H1 (cell line): ENCODE measurements at regions not wholly inside any gene's neighbourhood (a gene's known extent, or its start where the extent isn't known, plus 50 kb on each side); places are given as distances from the start of the nearest gene placed in this dataset.

ENCODE experiments used
- CTCF ChIA-PET: fragments of 300-600 bp; sonication (Branson Sonifier 250); formaldehyde crosslinking; loops from one replicate; lab custom pipeline; 2021; ENCODE audit not compliant: partially characterized antibody; lab: Charles Lee
- POLR2A ChIA-PET: fragments of 300-600 bp; sonication (Branson Sonifier 250); formaldehyde crosslinking; loops from one replicate; lab custom pipeline; 2021; ENCODE audit warnings: inconsistent platforms; ENCODE audit not compliant: partially characterized antibody; lab: Charles Lee
- DNase-seq, 2 experiments: peaks; one replicate each; pipeline versions ENCODE4 v3.0.0 to v3.0.0-alpha.2; 2010 to 2022; ENCODE audit warnings: low spot score in 2 of 2, low read depth in 1 of 2, mixed read lengths in 1 of 2
- FAIRE-seq: peaks from 2 replicates; lab custom pipeline; 2011; peaks lifted over from hg19 to GRCh38; lab: Jason Lieb, UNC
- H2AFZ ChIP-seq: 2 replicates; pipeline ENCODE4 v1.8.1; 2012; ENCODE audit warnings: low read length, inconsistent platforms
- H2AK5ac ChIP-seq: 2 replicates; pipeline ENCODE4 v1.6.1; 2013; ENCODE audit warnings: low read depth, low read length
- H2BK120ac ChIP-seq: replicated peaks from 2 replicates; pipeline ENCODE3; 2013; ENCODE audit warnings: low read depth, low read length, inconsistent platforms
- H2BK12ac ChIP-seq: 2 replicates; pipeline ENCODE4 v1.6.1; 2013; ENCODE audit warnings: low read depth, low read length
- H2BK15ac ChIP-seq: 2 replicates; pipeline ENCODE4 v1.6.1; 2013; ENCODE audit warnings: low read length
- H2BK20ac ChIP-seq: 2 replicates; pipeline ENCODE4 v1.6.1; 2013; ENCODE audit warnings: low read length
- H2BK5ac ChIP-seq: 2 replicates; pipeline ENCODE4 v1.6.1; 2013; ENCODE audit warnings: low read depth, low read length
- H3K14ac ChIP-seq: 2 replicates; pipeline ENCODE4 v1.6.1; 2013; ENCODE audit warnings: inconsistent platforms; ENCODE audit not compliant: insufficient read length
- H3K18ac ChIP-seq: 2 replicates; pipeline ENCODE4 v1.6.1; 2013; ENCODE audit warnings: low read length; ENCODE audit errors: extremely low read depth
- H3K23ac ChIP-seq: 2 replicates; pipeline ENCODE4 v1.6.1; 2013; ENCODE audit warnings: inconsistent platforms; ENCODE audit not compliant: insufficient read length
- H3K23me2 ChIP-seq: 2 replicates; pipeline ENCODE4 v1.6.1; 2013; ENCODE audit warnings: low read depth, low read length
- H3K27ac ChIP-seq: 2 replicates; pipeline ENCODE4 v1.6.1; 2011; ENCODE audit warnings: low read depth, low read length, inconsistent platforms
- H3K27me3 ChIP-seq, 4 experiments: replicated peaks in 1 of 4; 1 replicate in 1 of 4; 2 replicates in 3 of 4; pipeline versions ENCODE4 v1.6.1 to v1.8.1; 2011 to 2013; ENCODE audit warnings: low read length in 3 of 4, mild to moderate bottlenecking in 3 of 4, inconsistent platforms in 2 of 4, mixed read lengths in 2 of 4, moderate library complexity in 1 of 4; ENCODE audit not compliant: control insufficient read depth in 3 of 4, insufficient read depth in 3 of 4; ENCODE audit errors: extremely low read depth in 1 of 4
- H3K36me3 ChIP-seq, 4 experiments: 2 replicates each; pipeline versions ENCODE4 v1.6.1 to v1.8.1; 2011 to 2013; ENCODE audit warnings: mild to moderate bottlenecking in 4 of 4, low read length in 3 of 4, moderate library complexity in 2 of 4, control low read depth in 1 of 4, inconsistent platforms in 1 of 4; ENCODE audit not compliant: insufficient read depth in 4 of 4, control insufficient read depth in 2 of 4
- H3K4ac ChIP-seq: replicated peaks from 2 replicates; pipeline ENCODE3; 2013; ENCODE audit warnings: low read length, low read depth, mixed read lengths, inconsistent platforms; ENCODE audit not compliant: insufficient read length
- H3K4me1 ChIP-seq, 4 experiments: replicated peaks in 1 of 4; 1 replicate in 1 of 4; 2 replicates in 3 of 4; pipeline versions ENCODE4 v1.6.1 to v1.8.1; 2011 to 2013; ENCODE audit warnings: low read length in 3 of 4, inconsistent platforms in 2 of 4, mixed read lengths in 1 of 4; ENCODE audit not compliant: insufficient read depth in 4 of 4, control insufficient read depth in 3 of 4
- H3K4me2 ChIP-seq, 2 experiments: 2 replicates each; pipeline versions ENCODE4 v1.6.1 to v1.8.1; 2011 to 2013; ENCODE audit warnings: low read depth in 2 of 2, low read length in 2 of 2, control low read depth in 1 of 2, inconsistent platforms in 1 of 2, mild to moderate bottlenecking in 1 of 2; ENCODE audit not compliant: insufficient read depth in 1 of 2
- H3K4me3 ChIP-seq, 4 experiments: fragments of 200-600, 300-600 bp in 1 of 4; sonication (generic), shearing (Covaris generic), sonication (Bioruptor Twin) in 1 of 4; 2 replicates each; pipeline versions ENCODE4 v1.5.1 to v1.8.1; 2011 to 2016; ENCODE audit warnings: low read length in 4 of 4, low read depth in 3 of 4, control low read depth in 2 of 4, inconsistent platforms in 2 of 4, mild to moderate bottlenecking in 2 of 4, mixed read lengths in 1 of 4, moderate library complexity in 1 of 4; ENCODE audit not compliant: insufficient read depth in 2 of 4; ENCODE audit errors: extremely low read depth in 1 of 4
- H3K56ac ChIP-seq: replicated peaks from 2 replicates; pipeline ENCODE3; 2013; ENCODE audit warnings: low read depth, mild to moderate bottlenecking, mixed read lengths, low read length, inconsistent platforms; ENCODE audit not compliant: insufficient read length
- H3K79me1 ChIP-seq: 2 replicates; pipeline ENCODE4 v1.6.1; 2013; ENCODE audit warnings: low read depth, low read length, control low read depth
- H3K79me2 ChIP-seq, 2 experiments: 2 replicates each; pipeline versions ENCODE4 v1.6.1 to v1.8.1; 2012 to 2013; ENCODE audit warnings: low read length in 2 of 2, mild to moderate bottlenecking in 2 of 2, inconsistent platforms in 1 of 2; ENCODE audit not compliant: insufficient read depth in 2 of 2, control insufficient read depth in 1 of 2
- H3K9ac ChIP-seq, 4 experiments: replicated peaks in 1 of 4; 1 replicate in 1 of 4; 2 replicates in 3 of 4; pipeline versions ENCODE4 v1.6.1 to v1.8.1; 2011 to 2013; ENCODE audit warnings: low read depth in 3 of 4, low read length in 3 of 4, control low read depth in 2 of 4, mild to moderate bottlenecking in 2 of 4, moderate library complexity in 2 of 4, inconsistent platforms in 1 of 4; ENCODE audit errors: extremely low read depth in 1 of 4
- H3K9me3 ChIP-seq, 2 experiments: 2 replicates each; pipeline versions ENCODE4 v1.6.1 to v1.8.1; 2012 to 2013; ENCODE audit warnings: mild to moderate bottlenecking in 2 of 2, moderate library complexity in 2 of 2, control low read depth in 1 of 2, inconsistent platforms in 1 of 2, low read depth in 1 of 2, low read length in 1 of 2, mixed read lengths in 1 of 2; ENCODE audit not compliant: insufficient read depth in 2 of 2
- H4K20me1 ChIP-seq, 2 experiments: replicated peaks in 1 of 2; 2 replicates each; pipeline versions ENCODE3 to v1.8.1; 2011 to 2013; ENCODE audit warnings: inconsistent platforms in 2 of 2, low read length in 2 of 2, mild to moderate bottlenecking in 1 of 2; ENCODE audit not compliant: insufficient read depth in 2 of 2, control insufficient read depth in 1 of 2
- H4K5ac ChIP-seq: 2 replicates; pipeline ENCODE4 v1.6.1; 2013; ENCODE audit warnings: low read length, low read depth, mixed read lengths, inconsistent platforms; ENCODE audit not compliant: insufficient read length
- H4K8ac ChIP-seq: 2 replicates; pipeline ENCODE4 v1.8.0; 2013; ENCODE audit warnings: mild to moderate bottlenecking, moderate library complexity, low read length, inconsistent platforms; ENCODE audit not compliant: insufficient read depth; ENCODE audit errors: extremely low read depth
- H4K91ac ChIP-seq: replicated peaks from 2 replicates; pipeline ENCODE3; 2013; ENCODE audit warnings: low read length, mixed read lengths, inconsistent platforms; ENCODE audit not compliant: insufficient read length
- BRCA1 ChIP-seq: IDR thresholded peaks from 2 replicates; pipeline ENCODE4 v1.6.1; 2012; ENCODE audit warnings: low read depth, low read length, improper control_type of control experiment
- CHD1 ChIP-seq: IDR thresholded peaks from 2 replicates; pipeline ENCODE4 v1.6.1; 2012; ENCODE audit warnings: low read depth, low read length, improper control_type of control experiment
- CHD2 ChIP-seq: IDR thresholded peaks from 2 replicates; pipeline ENCODE4 v1.6.1; 2012; ENCODE audit warnings: low read length, improper control_type of control experiment
- JUND ChIP-seq: IDR thresholded peaks from 2 replicates; pipeline ENCODE4 v1.6.1; 2011; ENCODE audit warnings: mild to moderate bottlenecking, improper control_type of control experiment, low read length
- MAX ChIP-seq: IDR thresholded peaks from 2 replicates; pipeline ENCODE4 v1.6.1; 2012; ENCODE audit warnings: inconsistent platforms
- ZNF274 ChIP-seq: IDR thresholded peaks from 2 replicates; pipeline ENCODE4 v1.7.0; 2012; ENCODE audit warnings: low read length, borderline replicate concordance; ENCODE audit errors: extremely low read depth
- WGBS, 2 experiments: shearing (Covaris generic) in 1 of 2; methylation state at CpG; one replicate each; pipeline versions ENCODE4 v1.1.6 to v1.1.7; 2013 to 2015; ENCODE audit warnings: low lambda C conversion rate in 2 of 2, mixed read lengths in 2 of 2, inconsistent platforms in 1 of 2, low coverage in 1 of 2, missing lambda C conversion rate in 1 of 2; ENCODE audit not compliant: insufficient replicate concordance in 2 of 2, insufficient coverage in 1 of 2, insufficient read length in 1 of 2; ENCODE audit errors: extremely low coverage in 1 of 2, missing lambda C conversion rate in 1 of 2; 5-methylcytosine and 5-hydroxymethylcytosine counted together

DNA sequence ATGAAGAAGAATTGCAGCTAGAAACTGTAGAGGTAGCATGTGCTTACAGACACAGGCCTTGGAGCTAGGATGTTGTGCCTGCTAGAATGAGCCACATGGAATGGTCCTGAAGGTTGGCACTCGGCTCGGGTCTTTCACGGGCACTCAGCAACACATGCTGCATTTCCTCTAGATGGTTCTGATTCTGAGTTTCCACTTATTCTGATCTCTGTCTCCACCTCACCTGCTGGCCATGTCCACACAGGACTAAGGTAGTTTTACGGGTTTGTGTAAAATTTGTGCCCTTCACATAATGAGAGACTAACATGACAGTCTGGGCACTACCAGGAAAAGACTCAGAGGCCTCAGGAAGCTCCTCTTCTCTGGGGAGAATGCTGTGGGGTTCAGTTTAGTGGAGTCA lies 444.8 kb upstream of the MKI67 start:
- peaks cover 0 to under 1% (median 0%) of the 10 kb centered on the region in 4 experiments; a peak in 1 of 7 replicates for H3K4me1 ChIP-seq
- FAIRE-seq, result no peak
- H3K4me3 ChIP-seq, result no peak overlapping the region
- CTCF ChIA-PET, result interaction anchor here (0.9 to 4.0 kb wide), 13 partner anchors 13 to 175 kb away, joined by 3 to 18 read pairs (median 5); no protein-coding TSS in a partner anchor
- no peak overlapping the region for H2BK120ac ChIP-seq
- no peak for DNase-seq
- H3K27ac ChIP-seq, result no peak overlapping the region
- no peak overlapping the region for H4K91ac ChIP-seq
- no peak overlapping the region for H4K5ac ChIP-seq
- no peak overlapping the region for H2BK5ac ChIP-seq
- no peaks in the 10 kb centered on the region for H3K23me2 ChIP-seq
- no peaks in the 10 kb centered on the region for H3K79me1 ChIP-seq
- H3K18ac ChIP-seq, result no peak overlapping the region
- H4K8ac ChIP-seq, result no peak overlapping the region
- no peak overlapping the region for H3K9ac ChIP-seq
- no peak overlapping the region for H3K23ac ChIP-seq
- POLR2A ChIA-PET, result no interaction called here
- H3K4ac ChIP-seq, result no peak overlapping the region
- no peaks in the 10 kb centered on the region for H3K79me2 ChIP-seq
- no peak overlapping the region for H3K4me2 ChIP-seq
- H2BK20ac ChIP-seq, result no peak overlapping the region
- WGBS, 2 experiments, result 93% methylated on average over 4 of the region's 4 CpGs; no CpG with 5 or more reads in 1 of the 2 experiments
- H2AK5ac ChIP-seq, result no peak overlapping the region
- H3K56ac ChIP-seq, result no peak overlapping the region
- H4K20me1 ChIP-seq, result no peaks in the 10 kb centered on the region
- peak overlapping the region; percentile 51; the same call in 1 of the 2 replicates for H2BK12ac ChIP-seq
- H3K27me3 ChIP-seq, result no peaks in the 10 kb centered on the region; a peak in 1 of 7 replicates
- no peak overlapping the region for H3K14ac ChIP-seq
- H3K36me3 ChIP-seq, result no peaks in the 10 kb centered on the region
- peak overlapping the region; percentile 54; the same call in 1 of the 2 replicates for H2BK15ac ChIP-seq
- no peaks in the 10 kb centered on the region for H3K9me3 ChIP-seq
- no peak for TF ChIP-seq ZNF274
- TF ChIP-seq CHD1, result no peak
- TF ChIP-seq CHD2, result no peak
- TF ChIP-seq BRCA1, result no peak
- TF ChIP-seq MAX, result no peak
- no peak for TF ChIP-seq JUND
- no peak overlapping the region for H2AFZ ChIP-seq
